ENCODE measurements at regions not wholly inside any gene's neighbourhood (a gene's known extent, or its start where the extent isn't known, plus 50 kb on each side); places are given as distances from the start of the nearest gene placed in this dataset.

DNA sequence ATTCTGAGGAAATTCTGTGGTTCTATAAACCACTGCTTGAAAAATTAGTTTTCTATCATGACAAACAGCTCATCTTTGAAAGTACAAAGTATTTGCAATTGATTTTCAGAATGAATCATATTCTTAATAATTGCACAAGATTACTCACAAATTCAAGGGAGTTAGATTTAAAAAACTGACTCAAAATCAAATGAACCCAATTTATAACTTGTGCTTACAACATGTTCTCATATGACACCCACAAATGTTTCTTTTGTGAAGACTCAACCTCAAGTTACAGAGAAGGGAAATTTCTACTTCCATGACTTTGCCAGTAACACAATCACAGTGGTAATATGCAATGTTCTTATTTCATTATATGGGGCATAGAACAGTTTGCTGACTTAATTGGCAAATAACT, 272.0 kb upstream of the ACTBL2 start:
- CTCF ChIA-PET, result interaction anchor here (0.6 to 1.1 kb wide), 3 partner anchors 17 to 1046 kb away, joined by 3 to 4 read pairs (median 3); no protein-coding TSS in a partner anchor
- POLR2A ChIA-PET, result no interaction called here
- H3K4me3 ChIP-seq (ENCODE audit: low read depth in 2 of 2, low read length in 1 of 2), result no peak overlapping the region
- H3K9me3 ChIP-seq, result no peaks in the 10 kb centered on the region
- TF ChIP-seq NRF1 (IDR thresholded peaks at IDR 0.05; ENCODE audit: low read depth, low read length), result no peak
- TF ChIP-seq, protein P1, sequence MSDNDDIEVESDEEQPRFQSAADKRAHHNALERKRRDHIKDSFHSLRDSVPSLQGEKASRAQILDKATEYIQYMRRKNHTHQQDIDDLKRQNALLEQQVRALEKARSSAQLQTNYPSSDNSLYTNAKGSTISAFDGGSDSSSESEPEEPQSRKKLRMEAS (IDR thresholded peaks at IDR 0.05; ENCODE audit: low read depth), result no peak
- no peak for TF ChIP-seq YY1 (IDR thresholded peaks at IDR 0.05; ENCODE audit: low read depth)
- TF ChIP-seq JUND (IDR thresholded peaks at IDR 0.05), result no peak
- no peak for TF ChIP-seq RCOR1 (IDR thresholded peaks at IDR 0.05; ENCODE audit: low read length)
- TF ChIP-seq SMC3 (IDR thresholded peaks at IDR 0.05; ENCODE audit: low read depth, low read length), result no peak
- TF ChIP-seq GATA2 (CRISPR knock-in tag; IDR thresholded peaks at IDR 0.05), result no peak
- no peak for TF ChIP-seq CTCF (IDR thresholded peaks at IDR 0.05)
- TF ChIP-seq EP300 (IDR thresholded peaks at IDR 0.05; ENCODE audit: borderline replicate concordance in 1 of 2, low read depth in 1 of 2, low read length in 1 of 2), result no peak
- TF ChIP-seq FOXJ3 (CRISPR knock-in tag; IDR thresholded peaks at IDR 0.05), result no peak
- no peak for TF ChIP-seq RAD21 (IDR thresholded peaks at IDR 0.05; ENCODE audit: low read length)
- TF ChIP-seq TAF1 (IDR thresholded peaks at IDR 0.05; ENCODE audit: borderline replicate concordance, low read depth, low read length), result no peak
- TF ChIP-seq FOXM1 (IDR thresholded peaks at IDR 0.05; ENCODE audit: low read depth), result no peak
- no peak for TF ChIP-seq FOSL2 (IDR thresholded peaks at IDR 0.05; ENCODE audit: borderline replicate concordance, low read depth)
- TF ChIP-seq RXRA (IDR thresholded peaks at IDR 0.05; ENCODE audit: borderline replicate concordance, low read depth), result no peak
- TF ChIP-seq, protein P2, sequence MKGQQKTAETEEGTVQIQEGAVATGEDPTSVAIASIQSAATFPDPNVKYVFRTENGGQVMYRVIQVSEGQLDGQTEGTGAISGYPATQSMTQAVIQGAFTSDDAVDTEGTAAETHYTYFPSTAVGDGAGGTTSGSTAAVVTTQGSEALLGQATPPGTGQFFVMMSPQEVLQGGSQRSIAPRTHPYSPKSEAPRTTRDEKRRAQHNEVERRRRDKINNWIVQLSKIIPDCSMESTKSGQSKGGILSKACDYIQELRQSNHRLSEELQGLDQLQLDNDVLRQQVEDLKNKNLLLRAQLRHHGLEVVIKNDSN (IDR thresholded peaks at IDR 0.05; ENCODE audit: borderline replicate concordance, low read depth), result no peak
- no peak for TF ChIP-seq SIN3A (IDR thresholded peaks at IDR 0.05; ENCODE audit: borderline replicate concordance, low read depth, low read length)
- TF ChIP-seq TEAD4 (IDR thresholded peaks at IDR 0.05; ENCODE audit: borderline replicate concordance, insufficient read depth), result no peak
- H3F3A ChIP-seq (replicated peaks; ENCODE audit: insufficient read depth), result no peaks in the 10 kb centered on the region
- H3K27me3 ChIP-seq (ENCODE audit: insufficient read depth), result no peaks in the 10 kb centered on the region
- no peaks in the 10 kb centered on the region for H3K9me2 ChIP-seq
- no peak for DNase-seq
- H4K20me1 ChIP-seq (ENCODE audit: insufficient read depth), result no peaks in the 10 kb centered on the region
- no peak overlapping the region for H3K4me2 ChIP-seq
- H2AFZ ChIP-seq (ENCODE audit: low read depth), result no peak overlapping the region
- no peak overlapping the region for H3K27ac ChIP-seq (ENCODE audit: low read depth in 2 of 2, low read length in 1 of 2)
- no peaks in the 10 kb centered on the region for H3K36me3 ChIP-seq (replicated peaks in 1 of 2; ENCODE audit: control insufficient read depth in 1 of 2, insufficient read depth in 2 of 2, low read length in 1 of 2)
- H3K9ac ChIP-seq, result no peak overlapping the region
- H3K4me1 ChIP-seq (ENCODE audit: control insufficient read depth in 1 of 2, insufficient read depth in 2 of 2, low read depth in 1 of 2, low read length in 1 of 2), result no peaks in the 10 kb centered on the region
- H3K79me2 ChIP-seq (ENCODE audit: insufficient read depth), result no peaks in the 10 kb centered on the region

DNA sequence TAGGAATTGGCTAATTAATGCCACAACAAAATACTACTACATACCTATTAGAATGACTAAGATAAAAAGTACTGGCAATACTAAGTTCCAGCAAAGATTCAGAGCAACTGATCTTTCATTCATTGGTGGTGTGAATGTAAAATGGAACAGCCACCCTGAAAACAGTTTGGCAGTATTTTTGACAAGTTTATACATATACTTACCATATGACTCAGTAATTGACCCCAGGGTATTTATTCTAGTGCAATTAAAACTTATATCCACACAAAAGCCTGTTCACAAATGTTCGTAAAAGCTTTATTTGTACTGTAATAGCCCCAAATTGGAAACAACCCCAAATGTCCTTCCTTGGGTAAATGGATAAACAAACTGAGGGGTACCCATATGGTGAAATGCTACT, 270.8 kb upstream of the ACTBL2 start:
- no peak overlapping the region for H3K9ac ChIP-seq
- CTCF ChIA-PET, result no interaction called here
- no peaks in the 10 kb centered on the region for H3K79me2 ChIP-seq (ENCODE audit: insufficient read depth)
- no peaks in the 10 kb centered on the region for H3K4me1 ChIP-seq (ENCODE audit: control insufficient read depth in 1 of 2, insufficient read depth in 2 of 2, low read depth in 1 of 2, low read length in 1 of 2)
- POLR2A ChIA-PET, result no interaction called here
- no peaks in the 10 kb centered on the region for H3F3A ChIP-seq (replicated peaks; ENCODE audit: insufficient read depth)
- H2AFZ ChIP-seq (ENCODE audit: low read depth), result no peak overlapping the region
- H3K4me3 ChIP-seq (ENCODE audit: low read depth in 2 of 2, low read length in 1 of 2), result no peak overlapping the region
- no peaks in the 10 kb centered on the region for H3K9me2 ChIP-seq
- no peaks in the 10 kb centered on the region for H3K27me3 ChIP-seq (ENCODE audit: insufficient read depth)
- no peaks in the 10 kb centered on the region for H3K9me3 ChIP-seq
- no peak overlapping the region for H3K4me2 ChIP-seq
- no peak overlapping the region for H3K27ac ChIP-seq (ENCODE audit: low read depth in 2 of 2, low read length in 1 of 2)
- 83% methylated on average over 1 of the region's 1 CpG for WGBS (ENCODE audit: low lambda C conversion rate)
- H3K36me3 ChIP-seq (replicated peaks in 1 of 2; ENCODE audit: control insufficient read depth in 1 of 2, insufficient read depth in 2 of 2, low read length in 1 of 2), result no peaks in the 10 kb centered on the region
- DNase-seq, result no peak
- no peaks in the 10 kb centered on the region for H4K20me1 ChIP-seq (ENCODE audit: insufficient read depth)
- TF ChIP-seq CHD2 (IDR thresholded peaks at IDR 0.05; ENCODE audit: low read length, partially characterized antibody) (no peak), CTCF (IDR thresholded peaks at IDR 0.05) (no peak), JUND (IDR thresholded peaks at IDR 0.05) (no peak), POLR2AphosphoS5 (IDR thresholded peaks at IDR 0.05; ENCODE audit: low read depth, low read length) (no peak), RFX5 (IDR thresholded peaks at IDR 0.05; ENCODE audit: low read length) (no peak), EZH2phosphoT487 (IDR thresholded peaks at IDR 0.05; ENCODE audit: borderline replicate concordance, low read depth) (no peak), MXI1 (IDR thresholded peaks at IDR 0.05; ENCODE audit: low read depth, low read length) (no peak)
